Posterior vena cava (tissue), 2 donors: ENCODE measurements at regions not wholly inside any gene's neighbourhood (a gene's known extent, or its start where the extent isn't known, plus 50 kb on each side); places are given as distances from the start of the nearest gene placed in this dataset.

ENCODE experiments used
- DNase-seq: peaks from one replicate; pipeline ENCODE4 v3.0.0-alpha.2; 2020; ENCODE audit warnings: low spot score
- intact Hi-C, 2 donors: fragments of 100-400 bp; cut with DNase I; formaldehyde crosslinking; loops; one replicate each; pipeline versions ENCODE4 v1.14.1 to v1.14.2; 2022 to 2023
- donor health status: DM: yes; HTN: yes; CAD: no.
- donor health status: DM: yes; HTN: yes; CAD: no.

DNA sequence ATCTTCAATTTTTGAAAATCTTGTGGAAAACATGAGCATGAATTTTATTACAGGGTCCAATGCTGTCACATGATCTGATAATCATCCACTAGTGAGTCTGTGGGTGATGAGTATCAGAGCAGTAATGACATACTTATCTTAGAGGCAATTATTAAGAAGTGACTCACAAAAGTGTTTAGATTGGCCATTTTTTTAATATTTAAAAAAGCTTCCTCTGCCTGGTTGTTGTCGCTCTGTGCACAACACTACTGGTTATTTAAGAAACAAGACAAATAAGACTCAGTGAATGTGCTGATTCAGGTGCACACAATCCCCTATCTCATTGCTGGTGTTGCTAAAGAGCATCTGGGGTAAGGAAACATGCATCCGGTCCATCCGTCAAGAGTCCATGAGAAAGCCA lies 665.8 kb upstream of the ZEB2 start:
- intact Hi-C loops: no loop called here
- no peak for DNase-seq

DNA sequence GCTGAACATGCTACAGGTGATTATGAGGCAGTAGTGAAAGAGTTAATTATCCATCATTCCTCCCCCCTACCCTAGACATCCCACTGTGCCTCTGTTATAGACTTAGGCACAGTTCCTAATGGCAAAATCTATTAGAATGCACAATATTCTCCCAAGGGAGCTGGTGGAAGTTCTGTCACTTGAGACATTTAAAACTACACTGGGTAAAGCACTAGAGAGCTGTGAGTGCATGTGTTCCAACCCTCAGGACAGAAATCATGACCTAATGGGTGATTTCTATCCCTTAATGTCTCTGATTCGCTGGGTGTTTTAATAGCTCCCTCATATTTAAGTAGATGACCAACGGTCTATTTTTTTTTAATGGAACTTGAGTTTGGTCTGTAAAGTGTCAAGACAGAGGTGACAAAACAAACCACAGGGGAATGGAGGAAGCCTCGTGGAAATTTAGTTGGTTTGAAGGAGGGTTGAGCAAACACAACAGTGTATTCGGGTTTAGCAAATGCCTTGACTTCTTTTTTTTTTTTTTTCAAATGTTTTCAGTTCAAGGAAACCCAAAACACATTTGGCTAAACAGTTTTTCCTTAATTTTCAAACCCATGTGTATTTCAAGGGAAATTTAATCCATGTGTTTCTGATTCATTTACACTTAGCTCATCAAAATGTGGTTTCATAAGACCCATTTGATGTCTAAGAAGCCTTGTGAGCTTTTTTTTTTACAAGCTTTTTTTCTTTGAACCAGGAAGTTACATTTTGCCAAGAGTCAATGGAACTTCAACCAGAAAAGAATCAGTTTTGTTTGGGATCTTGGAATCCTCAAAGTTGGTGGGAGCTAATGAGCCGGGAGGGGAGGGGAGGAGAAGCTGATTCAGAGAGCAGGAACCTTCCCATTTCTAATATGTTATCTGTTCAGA lies 665.1 kb upstream of the ZEB2 start:
- intact Hi-C loops: no loop called here
- no peak for DNase-seq

DNA sequence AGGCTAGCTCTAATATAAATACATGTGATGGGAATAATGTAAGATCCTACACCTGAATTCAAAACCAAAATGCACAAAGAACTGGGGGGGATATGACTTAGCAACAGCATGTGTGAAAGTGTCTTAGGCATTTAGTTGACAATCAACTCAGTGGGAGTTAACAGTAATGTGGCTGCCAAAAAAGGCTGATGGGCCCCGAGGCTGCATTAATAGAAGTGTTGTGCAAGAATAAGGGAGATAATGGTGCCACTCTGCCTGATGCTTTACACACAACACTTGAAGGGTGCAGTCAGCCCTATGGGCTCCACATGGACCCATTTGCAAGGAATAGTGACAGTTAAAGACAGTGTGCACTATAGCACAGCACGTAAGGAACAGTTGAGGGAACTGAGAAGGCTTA lies 649.4 kb upstream of the ZEB2 start:
- intact Hi-C loops: no loop called here
- no peak for DNase-seq

DNA sequence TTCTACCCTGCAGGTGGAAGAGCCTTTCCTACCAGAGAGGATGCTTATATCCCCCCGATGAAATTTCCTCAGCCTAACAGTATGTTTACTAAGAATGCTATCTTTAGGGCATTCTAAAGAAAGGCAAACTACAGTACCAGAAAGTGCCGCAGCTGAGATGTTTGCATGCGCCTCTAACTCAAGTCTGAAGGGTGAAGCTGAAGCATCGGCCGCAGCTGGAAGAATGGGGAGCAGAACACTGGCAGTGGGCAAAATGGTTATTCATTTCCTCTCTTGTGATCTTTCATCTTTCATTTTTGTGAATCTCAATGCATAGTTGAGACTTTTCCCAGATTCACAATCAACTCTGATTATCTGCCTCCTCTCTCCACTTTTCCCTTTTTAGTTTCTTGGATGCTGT lies 648.2 kb upstream of the ZEB2 start:
- no peak for DNase-seq
- intact Hi-C loops: no loop called here

DNA sequence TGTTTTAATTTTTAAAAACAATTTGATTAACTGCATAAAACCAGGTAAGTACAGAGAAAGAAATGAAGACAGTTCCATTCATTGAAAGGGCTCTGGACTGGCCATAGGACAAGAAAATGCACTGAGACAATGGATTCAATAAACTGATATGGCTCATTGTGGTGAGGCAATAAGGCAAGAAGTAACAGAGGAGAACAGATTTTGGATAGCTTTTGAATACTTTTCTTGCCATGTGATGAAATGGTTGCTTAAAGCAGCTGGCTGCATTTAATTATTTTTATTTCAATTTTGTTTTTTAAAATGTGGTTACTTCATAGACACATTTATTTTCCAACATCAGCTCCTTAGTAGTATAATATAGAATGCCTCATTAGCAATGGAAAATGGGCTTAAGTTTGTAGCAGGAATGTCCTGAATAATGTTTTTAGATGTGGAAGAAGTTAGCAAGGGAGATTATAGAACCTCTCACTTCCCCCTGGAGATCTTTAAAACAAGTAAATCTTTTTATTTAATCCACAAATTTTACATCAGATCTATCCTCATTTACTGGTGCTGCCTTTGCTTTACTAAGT lies 646.9 kb upstream of the ZEB2 start:
- no peak for DNase-seq
- intact Hi-C loops: no loop called here

DNA sequence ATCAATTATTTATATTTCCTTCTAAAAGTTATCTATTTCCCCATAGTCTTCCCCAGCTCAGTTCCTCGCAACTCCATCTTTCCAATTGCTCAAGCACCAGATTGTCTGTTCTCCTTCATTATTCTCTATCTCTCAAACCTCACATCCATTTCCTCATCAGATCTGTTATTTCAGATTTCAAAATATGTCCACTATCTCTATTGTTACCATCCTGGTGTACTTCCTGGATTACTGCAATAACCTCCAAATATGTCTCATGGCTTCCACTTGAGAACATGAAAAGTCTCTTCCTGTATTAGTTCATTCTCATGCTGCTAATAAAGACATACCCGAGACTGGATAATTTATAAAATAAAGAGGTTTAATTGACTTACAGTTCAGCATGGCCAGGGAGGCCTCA lies 641.7 kb upstream of the ZEB2 start:
- no peak for DNase-seq
- intact Hi-C loops: no loop called here

DNA sequence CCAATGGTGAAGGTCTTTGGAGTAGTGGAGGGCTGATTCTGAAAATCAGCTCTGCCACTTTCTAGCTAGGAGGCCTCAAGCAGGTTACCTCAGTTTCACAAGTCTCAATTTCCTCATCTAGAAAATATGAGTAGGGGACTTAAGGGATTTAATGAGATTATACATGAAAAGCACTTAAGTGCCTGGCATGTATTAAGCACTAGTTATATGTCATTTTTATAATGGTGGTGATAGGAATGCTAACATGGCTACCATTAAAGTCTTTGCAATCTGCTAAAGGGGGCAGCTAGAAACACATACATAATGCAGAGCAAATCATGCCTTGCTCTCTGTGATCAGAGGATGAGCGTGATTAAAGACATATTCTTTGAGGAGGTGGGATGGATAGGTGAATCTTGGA lies 640.9 kb upstream of the ZEB2 start:
- no peak for DNase-seq

DNA sequence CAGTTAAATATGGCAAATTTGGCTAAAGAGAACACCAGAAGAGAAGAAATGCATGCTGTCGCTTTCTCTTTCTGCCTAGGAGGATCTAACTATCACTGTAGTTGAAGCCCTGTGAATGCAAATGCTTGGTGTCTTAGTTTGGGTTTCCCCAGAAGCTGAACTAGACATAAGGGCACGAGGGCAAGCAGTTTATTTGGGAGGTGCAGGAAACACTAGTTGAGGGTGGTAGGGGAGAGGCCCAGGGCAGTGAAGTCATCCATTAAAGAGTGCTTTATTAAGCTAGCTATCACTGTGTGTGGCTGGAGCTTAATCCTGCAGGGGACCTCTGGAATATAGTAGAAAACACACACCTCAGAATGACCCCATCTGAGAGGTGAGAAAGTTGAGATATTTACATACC lies 639.8 kb upstream of the ZEB2 start:
- no peak for DNase-seq
- intact Hi-C loops: no loop called here

More for the DNA sequence above, 640.9 kb upstream of the ZEB2 start:
- intact Hi-C loops: no loop called here

DNA sequence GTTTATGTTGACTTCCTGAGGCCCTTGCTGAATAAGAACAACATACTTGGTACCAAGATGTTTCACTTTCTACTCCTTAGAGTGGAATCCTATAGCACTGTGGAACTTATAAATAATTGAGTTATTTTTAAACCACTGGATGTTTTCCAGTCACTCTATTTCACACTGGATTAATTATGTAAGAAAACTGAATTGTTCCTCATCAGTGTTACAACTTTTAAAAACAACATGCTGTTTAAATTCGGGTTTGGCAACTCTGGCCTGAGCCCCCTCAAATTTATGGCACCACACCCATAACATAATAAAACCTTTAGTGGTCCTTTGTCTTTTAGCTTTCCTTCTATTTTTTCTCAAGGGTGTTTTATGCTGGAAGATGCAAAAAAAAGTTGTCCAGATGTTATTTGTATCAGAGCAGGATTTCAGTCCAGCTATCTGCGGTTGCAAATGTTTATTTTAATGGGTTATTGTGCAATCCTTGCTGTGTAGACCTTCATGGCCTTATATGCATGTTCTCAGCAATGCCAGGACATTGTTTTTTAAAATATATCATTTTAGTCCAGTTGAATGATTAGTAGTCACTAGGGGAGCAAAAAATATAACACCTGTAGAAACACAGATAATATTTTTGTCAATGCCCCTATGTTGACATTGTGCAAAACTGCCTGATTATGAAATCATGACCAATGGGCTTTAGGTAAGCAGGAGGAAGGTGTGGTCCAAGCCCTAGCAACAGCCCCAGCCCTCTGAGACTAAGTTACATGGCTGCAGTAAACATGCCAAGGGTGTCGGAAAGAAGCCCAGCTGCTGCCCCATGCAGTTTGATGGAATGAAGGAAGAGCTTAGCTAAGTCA lies 638.0 kb upstream of the ZEB2 start:
- peak; percentile 88 for DNase-seq
- intact Hi-C loops: no loop called here

DNA sequence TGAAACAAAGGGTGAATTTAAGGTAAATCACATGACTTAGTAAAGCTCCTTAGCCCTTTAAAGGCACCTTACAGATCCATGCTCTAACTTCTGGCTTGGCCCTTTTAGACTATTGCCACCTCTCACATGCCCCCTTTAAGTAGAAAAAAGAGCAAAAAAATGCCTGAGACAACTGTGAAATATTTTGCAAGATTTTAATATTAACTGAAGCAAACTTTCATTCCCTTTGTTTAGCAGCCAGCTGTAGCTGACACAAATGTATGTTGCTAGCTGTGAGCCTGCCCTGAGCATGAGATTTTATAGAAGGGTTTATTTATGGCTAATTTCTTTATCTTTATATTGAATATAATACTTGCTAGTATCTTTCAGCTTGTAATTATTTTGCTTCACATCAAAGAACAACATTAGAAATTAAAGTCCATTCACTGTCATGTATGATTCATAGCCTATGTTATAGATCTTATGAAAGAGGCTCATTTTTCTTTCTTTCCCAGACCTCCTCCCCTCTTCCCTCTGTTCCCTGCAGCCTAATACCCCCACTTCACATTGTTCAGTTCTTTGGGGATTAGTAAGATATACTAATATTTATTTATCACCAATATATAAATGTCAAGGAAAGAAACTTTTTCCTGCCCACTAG lies 637.2 kb upstream of the ZEB2 start:
- no peak for DNase-seq
- intact Hi-C loops: no loop called here

DNA sequence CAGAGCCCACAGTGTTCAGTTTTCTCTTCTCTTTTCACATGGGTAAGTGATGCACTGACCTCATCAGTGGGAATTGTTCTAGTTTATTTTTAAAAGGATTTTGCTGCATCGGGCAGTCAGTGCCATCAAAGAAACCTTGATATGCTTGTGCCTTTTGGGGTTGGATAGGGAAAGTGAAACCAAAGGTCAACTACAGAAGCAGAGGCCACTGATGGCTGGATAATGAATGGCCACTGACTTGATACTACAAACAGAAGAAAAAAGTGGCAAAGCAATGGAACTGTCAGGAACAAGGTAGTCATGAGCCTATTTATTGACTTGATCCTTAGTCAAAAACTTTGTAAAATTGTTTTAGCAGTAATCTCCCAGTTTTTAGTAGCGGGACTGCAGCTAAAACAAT lies 636.3 kb upstream of the ZEB2 start:
- no peak for DNase-seq
- intact Hi-C loops: no loop called here

DNA sequence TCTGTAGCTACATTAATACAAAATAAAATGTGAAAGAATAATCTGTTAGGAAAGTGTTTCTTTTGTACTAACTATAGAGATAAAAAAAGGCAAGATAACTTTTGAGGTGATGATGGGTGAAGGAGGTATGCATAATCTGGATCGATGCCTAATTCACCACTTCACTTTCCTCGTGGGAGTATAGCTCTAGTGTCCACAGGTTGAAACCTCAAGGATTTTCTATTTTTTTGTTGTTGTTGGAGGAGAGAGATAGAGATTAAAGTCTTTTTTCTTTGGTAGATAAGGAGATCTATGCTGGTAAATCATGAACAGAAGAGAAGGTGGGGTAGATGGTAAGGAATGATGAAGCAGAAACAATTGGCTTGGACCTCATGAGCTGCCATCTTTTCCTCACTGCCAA lies 635.3 kb upstream of the ZEB2 start:
- intact Hi-C loops: no loop called here

DNA sequence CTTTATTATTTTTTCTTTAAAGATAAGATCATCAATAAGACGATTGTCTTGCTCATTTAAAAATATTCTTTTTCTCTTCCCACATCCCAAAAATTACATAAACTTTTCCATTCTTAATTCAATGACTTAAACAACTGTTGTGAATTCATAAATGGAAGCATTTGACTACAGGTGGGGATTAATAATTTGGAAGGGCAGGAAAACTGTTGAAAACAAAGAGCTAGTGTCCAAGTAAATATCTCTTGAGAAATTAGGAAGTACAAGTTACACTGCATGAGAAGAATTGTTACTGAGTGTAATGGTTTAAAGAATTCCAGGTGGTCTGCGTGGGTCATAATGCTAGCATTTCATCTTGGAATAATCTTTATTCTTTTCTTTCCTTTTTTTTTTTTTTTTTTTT lies 634.8 kb upstream of the ZEB2 start:
- DNase-seq: no peak
- intact Hi-C loops: no loop called here

More for the DNA sequence above, 635.3 kb upstream of the ZEB2 start:
- no peak for DNase-seq

DNA sequence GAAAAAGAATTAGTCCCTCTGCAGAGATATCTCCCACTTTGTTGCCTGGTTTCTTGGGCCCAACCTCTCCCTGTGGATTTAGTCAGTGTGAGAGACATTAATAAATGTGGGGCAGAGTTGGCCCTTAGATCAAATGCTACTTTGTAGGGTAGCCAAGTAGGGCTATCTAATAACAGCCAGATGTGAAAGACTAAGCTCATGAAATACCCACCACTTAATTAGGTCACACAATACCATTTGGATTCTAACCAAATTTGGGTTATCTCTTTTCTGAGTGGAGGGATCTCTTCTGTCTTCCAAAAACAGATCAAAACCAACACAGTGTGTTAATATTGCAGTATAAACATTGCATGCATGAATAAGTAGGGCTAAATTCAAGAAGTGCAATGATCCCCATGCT lies 626.8 kb upstream of the ZEB2 start:
- intact Hi-C loops: no loop called here
- no peak for DNase-seq

DNA sequence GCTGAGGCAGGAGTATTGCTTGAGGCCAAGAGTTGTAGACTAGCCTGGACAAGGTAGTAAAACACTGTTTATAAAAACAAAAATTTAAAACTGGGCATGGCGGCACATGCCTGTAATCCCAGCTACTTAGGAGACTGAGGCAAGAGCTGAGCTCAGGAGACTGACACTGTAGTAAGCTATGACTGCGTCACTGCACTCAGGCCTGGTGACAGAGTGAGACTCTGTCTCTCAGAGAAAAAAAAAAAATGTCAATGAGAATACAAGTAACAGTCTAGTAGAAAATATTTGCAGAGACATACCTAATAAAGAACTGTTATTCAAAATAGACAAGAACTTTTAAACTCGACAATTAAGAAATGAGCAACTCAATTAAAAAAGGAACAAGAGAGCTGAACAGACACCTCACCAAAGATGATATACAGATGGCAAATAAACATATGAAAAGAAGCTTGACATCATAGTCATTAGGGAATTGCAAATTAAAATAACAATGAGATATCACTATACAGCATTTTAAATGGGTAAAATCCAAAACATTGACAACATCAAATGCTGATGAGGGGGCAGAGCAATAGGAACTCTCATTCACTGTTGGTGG lies 624.3 kb upstream of the ZEB2 start:
- intact Hi-C loops: no loop called here
- DNase-seq: no peak

DNA sequence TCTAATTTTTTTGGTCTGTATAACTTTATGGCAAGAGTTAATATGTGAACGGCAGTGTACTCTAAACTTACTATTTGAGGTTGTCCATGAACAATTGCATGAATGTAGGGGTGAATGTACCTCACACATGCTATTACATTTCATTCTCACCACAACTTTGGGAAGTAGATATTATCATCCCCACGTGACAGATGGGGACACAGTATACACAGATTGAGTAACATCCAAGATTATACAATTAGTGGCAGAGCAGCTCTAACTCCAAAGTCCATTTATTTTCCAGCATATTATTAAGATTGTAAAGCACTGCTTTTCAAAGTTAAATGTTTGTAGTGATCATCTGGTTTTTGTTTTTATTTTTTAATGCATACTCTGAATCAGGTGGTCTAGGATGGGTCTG lies 622.1 kb upstream of the ZEB2 start:
- intact Hi-C loops: no loop called here
- DNase-seq: no peak

DNA sequence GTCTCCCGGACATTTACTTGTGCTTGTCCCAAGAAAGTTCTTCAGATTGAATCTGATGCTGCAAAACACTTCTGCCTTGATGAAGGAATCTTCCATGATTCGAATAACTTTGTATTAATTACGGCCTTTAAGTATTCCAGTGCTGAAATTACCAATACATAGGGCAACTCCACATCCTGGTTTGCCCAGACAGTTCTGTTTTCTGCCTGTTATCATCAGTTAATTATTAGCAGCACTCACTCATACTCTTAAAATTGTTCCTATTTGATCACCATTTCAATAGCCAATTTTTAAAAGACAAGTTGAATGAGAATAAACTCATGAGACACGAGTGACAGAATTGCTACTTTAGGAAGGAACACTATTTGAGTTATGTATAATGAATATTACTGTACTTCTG lies 620.7 kb upstream of the ZEB2 start:
- DNase-seq: no peak
- intact Hi-C loops: no loop called here

DNA sequence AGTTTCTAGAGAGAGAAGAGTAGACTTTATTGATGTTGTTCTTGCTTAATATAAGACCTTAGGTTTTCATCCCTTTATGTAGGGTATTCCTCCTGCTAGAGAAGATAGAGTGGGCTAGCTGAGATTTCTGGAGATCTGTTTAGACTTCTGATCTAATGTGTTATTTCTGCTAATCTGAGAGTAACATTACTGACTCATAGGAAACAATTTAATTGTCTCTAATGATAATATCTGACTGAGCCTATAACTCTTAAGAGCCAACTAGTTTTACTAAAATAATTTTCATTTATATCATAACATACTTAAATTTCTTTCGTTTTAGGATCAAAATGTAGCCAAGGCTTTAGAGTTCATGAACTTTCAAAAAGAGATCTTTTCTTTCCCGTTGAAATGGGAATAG lies 618.7 kb upstream of the ZEB2 start:
- DNase-seq: no peak
- intact Hi-C loops: no loop called here

DNA sequence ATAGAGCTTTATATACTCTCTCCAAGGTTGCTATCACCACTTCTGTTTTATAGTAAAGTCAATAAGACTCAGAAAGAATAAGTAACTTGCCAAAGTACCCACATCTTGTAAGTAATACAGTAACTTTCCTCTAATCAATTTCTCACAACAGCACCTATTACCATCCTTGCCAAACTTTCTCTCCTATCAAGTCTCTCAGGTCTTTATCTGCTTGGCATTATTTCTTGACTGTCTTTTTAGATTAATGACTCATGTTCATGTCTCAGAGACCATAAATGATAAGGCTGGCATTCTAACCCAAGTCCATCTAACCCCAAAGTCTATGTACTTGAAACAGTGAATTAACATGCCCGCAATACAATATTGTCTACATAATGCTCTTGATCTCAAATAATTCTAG lies 618.0 kb upstream of the ZEB2 start:
- intact Hi-C loops: no loop called here
- DNase-seq: no peak

DNA sequence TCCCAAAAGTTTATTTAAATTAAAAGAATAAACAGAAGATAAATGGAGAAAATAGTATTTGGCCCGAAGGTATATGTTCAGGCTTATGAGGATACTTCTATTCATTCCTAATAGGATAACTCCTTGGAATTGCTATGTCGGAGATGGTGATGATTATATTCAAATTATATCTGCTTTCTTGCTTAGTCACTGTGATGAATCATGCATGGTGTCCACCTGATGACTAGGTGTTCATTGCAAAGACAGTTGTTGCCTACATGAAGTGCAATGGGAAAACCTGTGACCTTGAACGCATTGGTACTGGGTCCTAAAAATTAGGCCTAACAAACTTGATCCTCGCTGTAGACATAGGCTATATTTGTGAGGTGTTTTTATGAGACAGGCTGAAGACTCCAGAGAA lies 617.3 kb upstream of the ZEB2 start:
- intact Hi-C loops: no loop called here
- no peak for DNase-seq
